ENCODE measurements at regions not wholly inside any gene's neighbourhood (a gene's known extent, or its start where the extent isn't known, plus 50 kb on each side); places are given as distances from the start of the nearest gene placed in this dataset.

- no peak for TF ChIP-seq EZH2 (IDR thresholded peaks at IDR 0.05; ENCODE audit: borderline replicate concordance, low read length)
- no peak for TF ChIP-seq CTCF (conservative IDR thresholded peaks at IDR 0.05 in 1 of 2, IDR thresholded peaks at IDR 0.05 in 1 of 2; ENCODE audit: extremely low read depth in 1 of 2, insufficient read depth in 1 of 2, low read depth in 1 of 2, low read length in 2 of 2)
Measured at GRCh38 chr5:157993201-157993600, 134.3 kb upstream of the CLINT1 start.
